HEK293 (cell line): ENCODE measurements at regions not wholly inside any gene's neighbourhood (a gene's known extent, or its start where the extent isn't known, plus 50 kb on each side); places are given as distances from the start of the nearest gene placed in this dataset.

ENCODE experiments used
- CTCF ChIA-PET: fragments of 350-600 bp; formaldehyde crosslinking; extraction: SDS; loops from one replicate; lab custom pipeline; 2021; ENCODE audit warnings: antibody characterized with exemption; lab: Yijun Ruan, JAX
- POLR2A ChIA-PET: fragments of 300-600 bp; formaldehyde crosslinking; extraction: SDS; loops from one replicate; lab custom pipeline; 2020; ENCODE audit warnings: antibody characterized with exemption, inconsistent platforms; lab: Yijun Ruan, JAX
- H3K27ac ChIP-seq: fragments of 200-500 bp; sonication (Bioruptor generic); 2 replicates; pipeline ENCODE4 v1.5.1; 2014; ENCODE audit warnings: low read depth, low read length, control low read depth, inconsistent platforms; ENCODE audit errors: extremely low read depth
- H3K36me3 ChIP-seq, 2 experiments: fragments of 200-500 bp in 1 of 2; sonication (Bioruptor generic) in 1 of 2; 1 replicate in 1 of 2; 2 replicates in 1 of 2; pipeline ENCODE4 v1.5.1; 2014 to 2017; ENCODE audit warnings: inconsistent platforms in 2 of 2, low read length in 2 of 2; ENCODE audit not compliant: control insufficient read depth in 2 of 2, insufficient read depth in 1 of 2
- H3K4me1 ChIP-seq: fragments of 200-500 bp; sonication (Bioruptor generic); 2 replicates; pipeline ENCODE4 v1.5.1; 2014; ENCODE audit warnings: mild to moderate bottlenecking, low read length, inconsistent platforms; ENCODE audit not compliant: control insufficient read depth, insufficient read depth
- H3K4me3 ChIP-seq: 2 replicates; pipeline ENCODE4 v1.5.1; 2011; ENCODE audit warnings: low read depth, mild to moderate bottlenecking, control low read depth, low read length, moderate library complexity
- H3K9me3 ChIP-seq: fragments of 200-500 bp; sonication (Bioruptor generic); 2 replicates; pipeline ENCODE4 v1.5.1; 2014; ENCODE audit warnings: low read depth, low read length, inconsistent platforms; ENCODE audit not compliant: control insufficient read depth, insufficient read depth
- GLIS1 ChIP-seq: fragments of 450-650 bp; formaldehyde crosslinking; IDR thresholded peaks from 2 replicates; pipeline ENCODE4 v1.5.1; 2016; ENCODE audit warnings: missing biosample characterization, missing genetic modification characterization
- HOXC10 ChIP-seq: sonication (generic); formaldehyde crosslinking; IDR thresholded peaks from 2 replicates; pipeline ENCODE4 v1.8.1; 2023; ENCODE audit warnings: mild to moderate bottlenecking, missing genetic modification reagents
- OSR2 ChIP-seq: fragments of 450-650 bp; formaldehyde crosslinking; IDR thresholded peaks from 2 replicates; pipeline ENCODE4 v1.5.1; 2016; ENCODE audit warnings: missing biosample characterization, missing genetic modification characterization
- SETDB1 ChIP-seq: IDR thresholded peaks from one replicate; pipeline ENCODE4 v1.6.1; 2017; ENCODE audit warnings: mild to moderate bottlenecking, low read length, moderate library complexity, mixed read lengths; ENCODE audit not compliant: insufficient read length
- ZBTB48 ChIP-seq: fragments of 450-650 bp; formaldehyde crosslinking; IDR thresholded peaks from 2 replicates; pipeline ENCODE4 v1.5.1; 2016; ENCODE audit warnings: missing biosample characterization, missing genetic modification characterization
- ZFHX2 ChIP-seq: fragments of 450-650 bp; formaldehyde crosslinking; conservative IDR thresholded peaks from 2 replicates; pipeline ENCODE4 v1.5.1; 2016; ENCODE audit warnings: missing biosample characterization, missing genetic modification characterization
- ZNF311 ChIP-seq: fragments of 450-650 bp; formaldehyde crosslinking; IDR thresholded peaks from 2 replicates; pipeline ENCODE4 v1.5.1; 2017; ENCODE audit warnings: missing biosample characterization, missing genetic modification characterization, borderline replicate concordance
- ZNF585B ChIP-seq: fragments of 450-650 bp; formaldehyde crosslinking; IDR thresholded peaks from 2 replicates; pipeline ENCODE4 v1.5.1; 2016; ENCODE audit warnings: missing biosample characterization, missing genetic modification characterization
- ZNF624 ChIP-seq: fragments of 450-650 bp; formaldehyde crosslinking; IDR thresholded peaks from 2 replicates; pipeline ENCODE4 v1.5.1; 2017; ENCODE audit warnings: missing biosample characterization, missing genetic modification characterization
- ZNF670 ChIP-seq: fragments of 450-650 bp; formaldehyde crosslinking; IDR thresholded peaks from 2 replicates; pipeline ENCODE4 v1.5.1; 2016; ENCODE audit warnings: missing biosample characterization, missing genetic modification characterization, low read depth
- ZSCAN16 ChIP-seq: fragments of 450-650 bp; formaldehyde crosslinking; IDR thresholded peaks from 2 replicates; pipeline ENCODE4 v1.5.1; 2016; ENCODE audit warnings: missing biosample characterization, missing genetic modification characterization
- TF ChIP-seq, protein P1 (sequence below): fragments of 450-650 bp; formaldehyde crosslinking; IDR thresholded peaks from 2 replicates; pipeline ENCODE4 v1.5.1; 2016; ENCODE audit warnings: missing biosample characterization, missing genetic modification characterization
- TF ChIP-seq, protein P2 (sequence below): fragments of 450-650 bp; formaldehyde crosslinking; IDR thresholded peaks from 2 replicates; pipeline ENCODE4 v1.5.1; 2016; ENCODE audit warnings: missing biosample characterization, missing genetic modification characterization
- TF ChIP-seq, protein P3 (sequence below): fragments of 450-650 bp; formaldehyde crosslinking; IDR thresholded peaks from 2 replicates; pipeline ENCODE4 v1.5.1; 2016; ENCODE audit warnings: missing biosample characterization, missing genetic modification characterization
- TF ChIP-seq, protein P4 (sequence below): fragments of 450-650 bp; formaldehyde crosslinking; IDR thresholded peaks from 2 replicates; pipeline ENCODE4 v1.5.1; 2016; ENCODE audit warnings: missing biosample characterization, missing genetic modification characterization
- TF ChIP-seq, protein P5 (sequence below): fragments of 450-650 bp; formaldehyde crosslinking; IDR thresholded peaks from 2 replicates; pipeline ENCODE4 v1.5.1; 2016; ENCODE audit warnings: missing biosample characterization, missing genetic modification characterization
- TF ChIP-seq, protein P6 (sequence below): fragments of 450-650 bp; formaldehyde crosslinking; IDR thresholded peaks from 2 replicates; pipeline ENCODE4 v1.5.1; 2016; ENCODE audit warnings: missing biosample characterization, missing genetic modification characterization, borderline replicate concordance

DNA sequence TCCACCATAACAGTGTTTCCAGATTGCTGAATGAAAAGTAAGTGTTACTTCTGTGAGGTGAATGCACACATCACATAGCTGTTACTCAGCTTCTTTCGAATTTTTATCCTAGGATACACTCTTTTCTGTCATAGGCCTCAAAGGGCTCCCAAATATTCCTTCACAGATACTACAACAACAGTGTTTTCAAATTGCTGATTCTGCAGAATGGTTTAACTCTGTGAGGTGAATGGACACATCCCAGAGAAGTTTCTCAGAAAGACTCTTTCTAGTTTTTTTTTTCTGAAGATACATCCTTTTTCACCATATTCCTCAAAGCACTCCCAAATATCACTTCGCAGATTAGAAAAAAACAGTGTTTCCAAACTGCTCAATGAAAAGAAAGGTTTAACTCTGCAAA, 221.1 kb downstream of the OR4A5 start:
- Histone ChIP-seq H3K27ac (no peak overlapping the region), H3K4me1 (no peaks in the 10 kb centered on the region), H3K9me3 (no peaks in the 10 kb centered on the region), H3K36me3 (no peaks in the 10 kb centered on the region), H3K4me3 (no peak overlapping the region)
- TF ChIP-seq ZNF670 (tag by site-specific recombination) (no peak), ZSCAN16 (tag by site-specific recombination) (no peak), ZNF585B (tag by site-specific recombination) (no peak), ZFHX2 (tag by site-specific recombination) (no peak), SETDB1 (no peak), OSR2 (tag by site-specific recombination) (no peak)
- TF ChIP-seq, protein P1, sequence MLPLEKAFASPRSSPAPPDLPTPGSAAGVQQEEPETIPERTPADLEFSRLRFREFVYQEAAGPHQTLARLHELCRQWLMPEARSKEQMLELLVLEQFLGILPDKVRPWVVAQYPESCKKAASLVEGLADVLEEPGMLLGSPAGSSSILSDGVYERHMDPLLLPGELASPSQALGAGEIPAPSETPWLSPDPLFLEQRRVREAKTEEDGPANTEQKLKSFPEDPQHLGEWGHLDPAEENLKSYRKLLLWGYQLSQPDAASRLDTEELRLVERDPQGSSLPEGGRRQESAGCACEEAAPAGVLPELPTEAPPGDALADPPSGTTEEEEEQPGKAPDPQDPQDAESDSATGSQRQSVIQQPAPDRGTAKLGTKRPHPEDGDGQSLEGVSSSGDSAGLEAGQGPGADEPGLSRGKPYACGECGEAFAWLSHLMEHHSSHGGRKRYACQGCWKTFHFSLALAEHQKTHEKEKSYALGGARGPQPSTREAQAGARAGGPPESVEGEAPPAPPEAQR, result no peak
- TF ChIP-seq, protein P2, sequence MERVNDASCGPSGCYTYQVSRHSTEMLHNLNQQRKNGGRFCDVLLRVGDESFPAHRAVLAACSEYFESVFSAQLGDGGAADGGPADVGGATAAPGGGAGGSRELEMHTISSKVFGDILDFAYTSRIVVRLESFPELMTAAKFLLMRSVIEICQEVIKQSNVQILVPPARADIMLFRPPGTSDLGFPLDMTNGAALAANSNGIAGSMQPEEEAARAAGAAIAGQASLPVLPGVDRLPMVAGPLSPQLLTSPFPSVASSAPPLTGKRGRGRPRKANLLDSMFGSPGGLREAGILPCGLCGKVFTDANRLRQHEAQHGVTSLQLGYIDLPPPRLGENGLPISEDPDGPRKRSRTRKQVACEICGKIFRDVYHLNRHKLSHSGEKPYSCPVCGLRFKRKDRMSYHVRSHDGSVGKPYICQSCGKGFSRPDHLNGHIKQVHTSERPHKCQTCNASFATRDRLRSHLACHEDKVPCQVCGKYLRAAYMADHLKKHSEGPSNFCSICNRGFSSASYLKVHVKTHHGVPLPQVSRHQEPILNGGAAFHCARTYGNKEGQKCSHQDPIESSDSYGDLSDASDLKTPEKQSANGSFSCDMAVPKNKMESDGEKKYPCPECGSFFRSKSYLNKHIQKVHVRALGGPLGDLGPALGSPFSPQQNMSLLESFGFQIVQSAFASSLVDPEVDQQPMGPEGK (tag by site-specific recombination), result no peak
- CTCF ChIA-PET, result no interaction called here
- POLR2A ChIA-PET, result no interaction called here

DNA sequence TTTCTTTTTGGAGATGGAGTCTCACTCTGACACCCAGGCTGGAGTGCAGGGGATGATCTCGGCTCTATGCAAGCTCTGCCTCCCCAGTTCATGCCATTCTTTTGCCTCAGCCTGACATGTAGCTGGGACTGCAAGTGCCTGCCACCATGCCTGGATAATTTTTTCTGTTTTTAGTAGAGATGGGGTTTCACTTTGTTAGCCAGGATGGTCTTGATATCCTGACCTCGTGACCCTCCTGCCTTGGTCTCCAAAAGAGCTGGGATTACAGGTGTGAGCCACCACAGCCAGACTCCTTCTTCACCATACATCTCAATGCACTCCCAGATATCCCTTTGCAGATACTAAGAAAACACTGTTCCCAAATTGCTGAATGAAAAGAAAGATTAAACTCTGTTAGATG, 224.3 kb downstream of the OR4A5 start:
- H3K9me3 ChIP-seq, result no peaks in the 10 kb centered on the region
- H3K4me3 ChIP-seq, result no peak overlapping the region
- TF ChIP-seq, protein P3, sequence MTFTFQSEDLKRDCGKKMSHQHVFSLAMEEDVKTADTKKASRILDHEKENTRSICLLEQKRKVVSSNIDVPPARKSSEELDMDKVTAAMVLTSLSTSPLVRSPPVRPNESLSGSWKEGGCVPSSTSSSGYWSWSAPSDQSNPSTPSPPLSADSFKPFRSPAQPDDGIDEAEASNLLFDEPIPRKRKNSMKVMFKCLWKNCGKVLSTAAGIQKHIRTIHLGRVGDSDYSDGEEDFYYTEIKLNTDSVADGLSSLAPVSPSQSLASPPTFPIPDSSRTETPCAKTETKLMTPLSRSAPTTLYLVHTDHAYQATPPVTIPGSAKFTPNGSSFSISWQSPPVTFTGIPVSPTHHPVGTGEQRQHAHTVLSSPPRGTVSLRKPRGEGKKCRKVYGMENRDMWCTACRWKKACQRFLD (tag by site-specific recombination), result no peak
- TF ChIP-seq, protein P4, sequence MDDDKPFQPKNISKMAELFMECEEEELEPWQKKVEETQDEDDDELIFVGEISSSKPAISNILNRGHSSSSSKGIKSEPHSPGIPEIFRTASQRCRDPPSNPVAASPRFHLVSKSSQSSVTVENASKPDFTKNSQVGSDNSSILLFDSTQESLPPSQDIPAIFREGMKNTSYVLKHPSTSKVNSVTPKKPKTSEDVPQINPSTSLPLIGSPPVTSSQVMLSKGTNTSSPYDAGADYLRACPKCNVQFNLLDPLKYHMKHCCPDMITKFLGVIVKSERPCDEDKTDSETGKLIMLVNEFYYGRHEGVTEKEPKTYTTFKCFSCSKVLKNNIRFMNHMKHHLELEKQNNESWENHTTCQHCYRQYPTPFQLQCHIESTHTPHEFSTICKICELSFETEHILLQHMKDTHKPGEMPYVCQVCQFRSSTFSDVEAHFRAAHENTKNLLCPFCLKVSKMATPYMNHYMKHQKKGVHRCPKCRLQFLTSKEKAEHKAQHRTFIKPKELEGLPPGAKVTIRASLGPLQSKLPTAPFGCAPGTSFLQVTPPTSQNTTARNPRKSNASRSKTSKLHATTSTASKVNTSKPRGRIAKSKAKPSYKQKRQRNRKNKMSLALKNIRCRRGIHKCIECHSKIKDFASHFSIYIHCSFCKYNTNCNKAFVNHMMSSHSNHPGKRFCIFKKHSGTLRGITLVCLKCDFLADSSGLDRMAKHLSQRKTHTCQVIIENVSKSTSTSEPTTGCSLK (tag by site-specific recombination), result no peak
- TF ChIP-seq ZBTB48 (tag by site-specific recombination) (no peak), GLIS1 (tag by site-specific recombination) (no peak), ZNF624 (tag by site-specific recombination) (no peak), HOXC10 (no peak), ZNF311 (tag by site-specific recombination) (no peak)
- TF ChIP-seq, protein P5, sequence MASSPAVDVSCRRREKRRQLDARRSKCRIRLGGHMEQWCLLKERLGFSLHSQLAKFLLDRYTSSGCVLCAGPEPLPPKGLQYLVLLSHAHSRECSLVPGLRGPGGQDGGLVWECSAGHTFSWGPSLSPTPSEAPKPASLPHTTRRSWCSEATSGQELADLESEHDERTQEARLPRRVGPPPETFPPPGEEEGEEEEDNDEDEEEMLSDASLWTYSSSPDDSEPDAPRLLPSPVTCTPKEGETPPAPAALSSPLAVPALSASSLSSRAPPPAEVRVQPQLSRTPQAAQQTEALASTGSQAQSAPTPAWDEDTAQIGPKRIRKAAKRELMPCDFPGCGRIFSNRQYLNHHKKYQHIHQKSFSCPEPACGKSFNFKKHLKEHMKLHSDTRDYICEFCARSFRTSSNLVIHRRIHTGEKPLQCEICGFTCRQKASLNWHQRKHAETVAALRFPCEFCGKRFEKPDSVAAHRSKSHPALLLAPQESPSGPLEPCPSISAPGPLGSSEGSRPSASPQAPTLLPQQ (tag by site-specific recombination), result no peak
- TF ChIP-seq, protein P6, sequence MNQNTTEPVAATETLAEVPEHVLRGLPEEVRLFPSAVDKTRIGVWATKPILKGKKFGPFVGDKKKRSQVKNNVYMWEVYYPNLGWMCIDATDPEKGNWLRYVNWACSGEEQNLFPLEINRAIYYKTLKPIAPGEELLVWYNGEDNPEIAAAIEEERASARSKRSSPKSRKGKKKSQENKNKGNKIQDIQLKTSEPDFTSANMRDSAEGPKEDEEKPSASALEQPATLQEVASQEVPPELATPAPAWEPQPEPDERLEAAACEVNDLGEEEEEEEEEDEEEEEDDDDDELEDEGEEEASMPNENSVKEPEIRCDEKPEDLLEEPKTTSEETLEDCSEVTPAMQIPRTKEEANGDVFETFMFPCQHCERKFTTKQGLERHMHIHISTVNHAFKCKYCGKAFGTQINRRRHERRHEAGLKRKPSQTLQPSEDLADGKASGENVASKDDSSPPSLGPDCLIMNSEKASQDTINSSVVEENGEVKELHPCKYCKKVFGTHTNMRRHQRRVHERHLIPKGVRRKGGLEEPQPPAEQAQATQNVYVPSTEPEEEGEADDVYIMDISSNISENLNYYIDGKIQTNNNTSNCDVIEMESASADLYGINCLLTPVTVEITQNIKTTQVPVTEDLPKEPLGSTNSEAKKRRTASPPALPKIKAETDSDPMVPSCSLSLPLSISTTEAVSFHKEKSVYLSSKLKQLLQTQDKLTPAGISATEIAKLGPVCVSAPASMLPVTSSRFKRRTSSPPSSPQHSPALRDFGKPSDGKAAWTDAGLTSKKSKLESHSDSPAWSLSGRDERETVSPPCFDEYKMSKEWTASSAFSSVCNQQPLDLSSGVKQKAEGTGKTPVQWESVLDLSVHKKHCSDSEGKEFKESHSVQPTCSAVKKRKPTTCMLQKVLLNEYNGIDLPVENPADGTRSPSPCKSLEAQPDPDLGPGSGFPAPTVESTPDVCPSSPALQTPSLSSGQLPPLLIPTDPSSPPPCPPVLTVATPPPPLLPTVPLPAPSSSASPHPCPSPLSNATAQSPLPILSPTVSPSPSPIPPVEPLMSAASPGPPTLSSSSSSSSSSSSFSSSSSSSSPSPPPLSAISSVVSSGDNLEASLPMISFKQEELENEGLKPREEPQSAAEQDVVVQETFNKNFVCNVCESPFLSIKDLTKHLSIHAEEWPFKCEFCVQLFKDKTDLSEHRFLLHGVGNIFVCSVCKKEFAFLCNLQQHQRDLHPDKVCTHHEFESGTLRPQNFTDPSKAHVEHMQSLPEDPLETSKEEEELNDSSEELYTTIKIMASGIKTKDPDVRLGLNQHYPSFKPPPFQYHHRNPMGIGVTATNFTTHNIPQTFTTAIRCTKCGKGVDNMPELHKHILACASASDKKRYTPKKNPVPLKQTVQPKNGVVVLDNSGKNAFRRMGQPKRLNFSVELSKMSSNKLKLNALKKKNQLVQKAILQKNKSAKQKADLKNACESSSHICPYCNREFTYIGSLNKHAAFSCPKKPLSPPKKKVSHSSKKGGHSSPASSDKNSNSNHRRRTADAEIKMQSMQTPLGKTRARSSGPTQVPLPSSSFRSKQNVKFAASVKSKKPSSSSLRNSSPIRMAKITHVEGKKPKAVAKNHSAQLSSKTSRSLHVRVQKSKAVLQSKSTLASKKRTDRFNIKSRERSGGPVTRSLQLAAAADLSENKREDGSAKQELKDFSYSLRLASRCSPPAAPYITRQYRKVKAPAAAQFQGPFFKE, result no peak
- TF ChIP-seq, protein P2 (tag by site-specific recombination), result no peak

More for the DNA sequence above, 224.3 kb downstream of the OR4A5 start:
- Histone ChIP-seq H3K4me1 (no peaks in the 10 kb centered on the region), H3K27ac (no peak overlapping the region), H3K36me3 (no peaks in the 10 kb centered on the region)
- CTCF ChIA-PET, result no interaction called here
- POLR2A ChIA-PET, result no interaction called here
